HG03196 (cell line): ENCODE measurements at regions not wholly inside any gene's neighbourhood (a gene's known extent, or its start where the extent isn't known, plus 50 kb on each side); places are given as distances from the start of the nearest gene placed in this dataset.

Source experiments
- ATAC-seq: cut with Tn5 transposase; IDR thresholded peaks from one replicate; pipeline ENCODE4 v1.9.1; 2021; ENCODE audit not compliant: unreplicated experiment

DNA sequence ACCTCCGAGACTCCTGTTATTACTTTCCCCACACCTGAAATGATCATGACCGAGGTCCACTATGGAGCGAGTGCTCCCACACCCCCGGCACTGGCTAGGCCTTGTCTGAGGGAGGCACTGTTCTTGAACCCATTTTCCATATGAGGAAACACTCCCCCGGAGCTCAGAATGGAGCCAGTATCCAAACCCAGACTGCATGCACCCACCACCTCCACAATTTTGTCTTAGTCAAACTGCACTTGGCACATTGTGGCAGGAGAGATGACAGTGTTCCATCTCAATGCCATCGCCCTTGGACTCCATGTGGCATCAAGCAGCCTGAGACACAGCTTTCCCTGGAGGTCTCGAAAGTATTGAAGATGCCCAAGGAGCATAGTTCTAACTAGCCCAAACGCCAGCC, 154.1 kb downstream of the NUP210 start:
- ATAC-seq, result no peak

DNA sequence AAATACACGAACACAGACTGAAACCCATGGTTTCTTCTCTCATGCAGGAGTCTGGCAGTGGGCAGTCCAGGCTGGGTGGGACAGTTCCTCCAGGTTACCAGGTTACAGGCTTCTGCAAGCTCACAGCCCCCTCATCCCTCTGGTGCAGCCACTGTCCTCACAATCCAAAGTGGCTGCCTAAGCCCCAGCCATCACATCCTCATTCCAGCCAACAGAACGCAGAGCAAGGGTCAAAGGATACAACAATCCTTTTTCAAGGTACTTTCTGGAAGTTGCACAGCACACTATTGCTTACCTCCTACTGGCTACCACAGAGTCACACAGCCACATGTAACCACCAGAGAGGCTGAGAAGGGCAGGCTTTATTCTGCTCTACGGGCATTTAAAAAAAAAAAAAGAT, 154.6 kb downstream of the NUP210 start:
- no peak for ATAC-seq

DNA sequence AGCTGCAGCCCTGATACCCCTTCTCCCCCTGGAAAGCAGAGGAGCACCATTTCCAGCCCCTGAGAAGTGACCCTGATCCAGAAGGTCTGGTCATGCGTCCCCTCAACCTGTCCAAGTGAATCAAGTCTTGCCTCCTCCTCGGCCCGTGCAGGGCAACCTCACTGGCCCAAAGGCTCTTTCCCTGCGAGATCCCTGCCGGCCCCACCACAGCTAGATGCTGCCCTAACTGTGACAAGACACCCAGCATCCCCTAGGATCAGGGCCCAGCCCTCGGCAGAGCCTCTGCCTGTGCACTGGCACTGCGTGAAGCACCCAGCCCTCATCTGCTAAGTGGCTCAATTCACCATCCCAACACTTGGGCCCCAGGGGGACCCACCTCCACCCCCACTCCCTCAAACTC, 155.1 kb downstream of the NUP210 start:
- ATAC-seq, result no peak

DNA sequence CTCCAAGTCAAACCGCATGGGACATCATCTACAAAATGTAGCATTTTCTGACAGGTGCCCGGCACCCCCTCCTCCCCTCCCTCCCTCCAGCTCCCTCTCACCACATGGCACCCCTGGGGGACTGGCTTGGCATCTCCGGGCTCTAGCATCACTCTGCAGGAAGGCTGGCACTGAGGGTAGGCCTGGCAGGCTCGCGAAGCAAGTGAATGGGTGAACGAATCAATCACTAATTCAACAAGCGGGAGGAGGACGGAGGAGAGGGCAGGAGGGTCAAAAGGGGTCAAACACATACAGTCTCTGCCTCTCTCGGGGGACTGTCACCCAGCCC, 155.7 kb downstream of the NUP210 start:
- no peak for ATAC-seq

- ATAC-seq, result no peak
Measured at GRCh38 chr3:13263770-13264467, 156.2 kb downstream of the NUP210 start.

- no peak for ATAC-seq
Measured at GRCh38 chr3:13262493-13263211, 157.5 kb downstream of the NUP210 start.

- no peak for ATAC-seq
Measured at GRCh38 chr3:13261892-13262291, 158.2 kb downstream of the NUP210 start.

DNA sequence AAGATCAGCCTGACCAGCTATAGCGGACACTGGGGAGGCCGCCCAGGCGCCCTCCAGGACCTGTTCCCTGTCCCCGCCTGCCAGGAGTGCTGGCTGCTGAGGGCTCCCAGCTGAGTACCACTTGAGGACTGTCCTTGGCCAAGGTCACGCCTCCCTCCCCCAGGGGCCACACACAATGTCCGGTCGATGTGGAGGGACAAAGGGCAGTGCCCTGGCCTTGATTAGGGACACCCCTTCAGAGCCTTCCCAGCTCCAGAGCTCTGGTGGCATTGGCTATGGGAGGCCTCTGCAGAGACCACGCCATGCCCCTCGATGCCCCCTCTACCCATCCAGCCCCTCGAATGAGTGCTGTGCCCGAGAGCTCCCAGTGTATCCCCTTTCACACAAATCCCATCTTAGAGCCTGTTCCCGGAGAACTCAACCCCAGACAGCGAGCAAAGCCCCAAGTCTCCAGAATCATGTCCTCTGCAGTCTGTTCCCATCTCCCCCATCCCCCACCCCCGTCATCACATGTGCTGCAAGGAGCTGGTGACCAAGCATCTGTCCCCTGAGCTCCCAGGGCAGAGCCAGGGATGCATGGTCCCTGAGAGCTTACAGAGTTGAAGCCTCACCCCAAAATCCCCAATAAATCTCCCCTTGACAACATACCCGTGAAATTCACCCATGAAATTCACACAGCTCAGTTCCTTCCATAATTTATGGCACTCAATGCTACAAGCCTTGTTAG, 158.9 kb downstream of the NUP210 start:
- no peak for ATAC-seq

DNA sequence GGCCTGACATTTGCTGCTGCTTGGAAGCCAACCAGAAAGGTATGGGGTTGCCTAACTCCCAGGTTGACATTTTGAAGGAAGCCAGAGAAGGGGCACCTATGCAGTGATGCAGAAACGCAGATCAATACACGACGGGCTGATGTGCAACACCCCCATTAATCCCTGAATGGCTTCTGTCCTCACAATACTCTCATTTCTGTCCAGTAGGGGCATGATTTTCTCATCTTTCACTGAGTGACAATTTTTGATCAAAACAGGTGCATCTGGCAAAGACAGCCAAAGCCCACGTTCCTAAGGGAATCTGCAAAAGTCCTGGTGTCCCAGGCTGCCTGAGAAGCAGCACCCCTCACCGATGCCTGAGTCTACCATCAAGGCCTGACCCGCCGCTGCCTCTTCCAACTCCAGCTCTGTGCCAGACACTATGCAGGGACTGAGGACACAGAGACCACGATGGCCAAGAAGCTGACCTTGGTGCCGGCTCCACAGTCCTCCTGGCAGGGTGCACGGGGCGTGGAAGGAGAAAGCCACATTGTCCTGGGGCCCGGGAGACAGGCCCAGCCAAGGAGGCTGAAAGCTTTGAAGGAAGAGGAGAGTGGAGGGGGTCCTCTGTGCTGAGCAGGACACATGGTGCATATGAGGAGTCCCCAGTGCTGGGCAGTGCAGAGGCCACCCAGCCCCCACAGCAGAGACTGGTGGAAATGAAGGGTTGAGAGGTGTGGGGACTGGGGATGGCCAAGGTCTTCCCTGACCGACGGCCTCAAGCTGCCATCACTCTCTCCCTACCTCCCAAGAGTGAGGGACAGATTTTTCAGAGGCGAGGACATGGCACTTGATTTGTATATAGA, 159.6 kb downstream of the NUP210 start:
- no peak for ATAC-seq

- no peak for ATAC-seq
Measured at GRCh38 chr3:13259831-13260230, 160.3 kb downstream of the NUP210 start.

GRCh38 chr3:13258986-13259514, 161.1 kb downstream of the NUP210 start:
- no peak for ATAC-seq

GRCh38 chr3:13258280-13258679, 161.8 kb downstream of the NUP210 start:
- ATAC-seq, result no peak

DNA sequence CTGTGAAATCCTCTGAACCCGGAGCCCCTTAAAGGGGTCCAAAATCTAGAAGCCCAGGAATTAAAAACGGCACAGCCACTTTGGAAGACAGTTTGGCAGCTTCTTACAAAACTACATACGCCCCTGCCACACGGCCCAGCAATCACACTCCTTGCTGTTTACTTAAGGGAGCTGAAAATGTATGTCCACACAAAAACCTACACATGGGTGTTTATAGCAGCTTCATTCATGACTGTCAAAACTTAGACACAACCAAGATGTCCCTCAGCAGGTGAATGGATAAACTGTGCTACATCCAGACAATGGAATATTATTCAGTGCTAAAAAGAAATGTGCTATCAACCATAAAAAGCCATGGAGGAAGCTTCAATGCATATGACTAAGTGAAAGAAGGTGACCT, 162.5 kb downstream of the NUP210 start:
- no peak for ATAC-seq

GRCh38 chr3:13256845-13257244, 163.3 kb downstream of the NUP210 start:
- no peak for ATAC-seq

DNA sequence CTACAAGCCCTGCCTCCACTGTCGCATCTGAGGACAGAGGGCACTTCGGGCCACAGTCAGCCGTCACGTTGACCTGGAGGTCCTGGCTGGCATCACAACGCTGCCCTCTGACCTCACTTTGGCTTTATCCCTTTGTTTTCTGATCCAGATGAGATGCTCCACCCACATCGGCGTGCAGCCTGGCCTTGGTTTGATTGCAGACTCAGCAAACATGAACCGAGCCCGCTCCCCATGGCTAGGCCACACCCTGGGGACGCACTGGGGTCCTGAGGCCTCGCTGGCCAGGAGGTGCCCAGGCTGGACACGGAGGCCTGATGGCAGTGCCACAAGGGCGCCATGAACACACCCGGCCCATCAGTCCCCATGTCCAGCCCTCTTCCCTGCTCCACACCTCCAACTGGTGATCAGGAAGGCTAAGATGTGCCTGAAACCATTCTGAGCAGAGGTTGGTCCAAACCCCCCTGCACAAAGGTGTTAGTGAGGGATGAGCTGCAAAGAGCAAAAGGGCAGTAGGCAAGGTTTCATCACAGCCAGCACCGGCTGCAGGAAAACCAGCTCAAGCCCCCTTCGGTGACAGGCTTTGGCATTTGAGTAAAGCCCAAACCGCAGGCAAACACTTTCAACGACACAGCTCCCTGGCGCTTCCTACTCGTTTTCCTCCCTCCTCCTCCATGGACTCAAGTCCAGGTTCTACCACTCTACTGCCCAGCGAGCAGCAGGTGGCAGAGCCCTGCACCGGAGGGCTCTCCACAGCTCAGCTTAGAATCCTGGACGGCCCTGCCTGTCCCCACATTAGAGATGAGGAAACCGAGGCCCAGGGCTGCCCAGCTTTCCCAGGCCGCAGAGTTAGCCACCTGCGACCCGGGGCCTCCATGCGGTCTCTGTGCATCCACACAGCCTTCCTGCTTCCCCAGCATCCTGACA, 165.8 kb downstream of the NUP210 start:
- no peak for ATAC-seq

DNA sequence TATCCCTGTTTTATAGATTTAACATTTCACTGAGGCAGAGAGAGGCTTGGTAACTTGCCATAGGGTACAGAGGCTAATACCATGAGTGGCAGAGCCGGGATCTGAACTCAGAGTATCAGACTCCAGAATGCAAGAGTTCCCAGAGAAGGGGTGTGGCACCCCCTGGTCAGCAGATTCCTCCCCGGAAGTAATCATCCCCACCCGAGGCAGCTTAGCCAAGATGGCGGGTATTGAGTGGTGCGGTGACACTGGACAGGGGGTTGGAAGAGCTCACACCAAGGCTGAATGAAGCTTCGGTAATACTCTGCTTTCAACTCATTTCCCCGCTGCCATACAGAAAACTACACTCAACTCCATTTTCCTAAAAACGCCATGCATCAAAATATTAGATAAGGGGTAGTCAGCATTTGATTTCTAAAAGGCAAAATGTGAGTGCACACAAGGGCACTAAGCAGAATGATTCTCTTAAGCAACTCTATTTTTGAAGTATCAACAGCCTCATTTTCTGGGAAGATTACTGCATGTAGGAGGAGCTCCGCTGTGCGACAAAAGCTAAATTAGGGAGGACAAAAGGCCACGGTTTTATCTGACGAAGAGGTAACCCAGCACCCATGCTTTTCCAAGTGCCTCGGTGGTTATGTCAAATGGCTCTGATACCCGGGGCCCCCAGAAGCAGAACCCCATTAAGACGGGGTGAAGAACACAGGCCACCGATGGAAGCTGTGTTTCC, 166.7 kb downstream of the NUP210 start:
- ATAC-seq, result no peak

GRCh38 chr3:13252207-13252606, 167.9 kb downstream of the NUP210 start:
- ATAC-seq, result no peak

GRCh38 chr3:13251166-13251903, 168.8 kb downstream of the NUP210 start:
- no peak for ATAC-seq
